Neural progenitor cell (in vitro differentiated cells): ENCODE measurements at regions not wholly inside any gene's neighbourhood (a gene's known extent, or its start where the extent isn't known, plus 50 kb on each side); places are given as distances from the start of the nearest gene placed in this dataset.

ENCODE experiments used
- DNase-seq: peaks from one replicate; pipeline ENCODE4 v3.0.0-alpha.2; 2016; ENCODE audit warnings: low spot score
- H2AFZ ChIP-seq: fragments of 200-600 bp; sonication (generic); replicated peaks from 2 replicates; pipeline ENCODE4 v1.6.1; 2016; ENCODE audit warnings: antibody characterized with exemption
- H3F3A ChIP-seq: fragments of 200-600 bp; sonication (generic); 2 replicates; pipeline ENCODE4 v1.6.1; 2016; ENCODE audit warnings: antibody characterized with exemption, low read depth
- H3K27ac ChIP-seq: fragments of 200-600 bp; sonication (generic); 2 replicates; pipeline ENCODE4 v1.5.1; 2016; ENCODE audit warnings: mild to moderate bottlenecking
- H3K27me3 ChIP-seq: fragments of 200-600 bp; sonication (generic); 2 replicates; pipeline ENCODE4 v1.6.1; 2016; ENCODE audit warnings: mild to moderate bottlenecking, moderate library complexity
- H3K36me3 ChIP-seq: fragments of 200-600 bp; sonication (generic); 2 replicates; pipeline ENCODE4 v1.5.1; 2016
- H3K4me1 ChIP-seq: fragments of 200-600 bp; sonication (generic); 2 replicates; pipeline ENCODE4 v1.6.1; 2016; ENCODE audit warnings: mixed run types
- H3K4me2 ChIP-seq: fragments of 200-600 bp; sonication (generic); 2 replicates; pipeline ENCODE4 v1.6.1; 2016
- H3K4me3 ChIP-seq: fragments of 200-600 bp; sonication (generic); 2 replicates; pipeline ENCODE4 v1.5.1; 2016
- H3K79me2 ChIP-seq: fragments of 200-600 bp; sonication (generic); 2 replicates; pipeline ENCODE4 v1.6.1; 2016; ENCODE audit warnings: low read depth
- H3K9ac ChIP-seq: fragments of 200-600 bp; sonication (generic); 2 replicates; pipeline ENCODE4 v1.6.1; 2016
- H3K9me3 ChIP-seq: fragments of 200-600 bp; sonication (generic); 2 replicates; pipeline ENCODE4 v1.5.1; 2016; ENCODE audit warnings: low read depth
- H4K20me1 ChIP-seq: fragments of 200-600 bp; sonication (generic); 2 replicates; pipeline ENCODE4 v1.6.1; 2016; ENCODE audit warnings: low read depth
- H3K27ac Mint-ChIP-seq: 3 replicates; pipeline ENCODE4 v1.8.0; 2021; ENCODE audit warnings: mixed read lengths
- H3K27me3 Mint-ChIP-seq: 2 replicates; pipeline ENCODE4 v1.8.0; 2022; ENCODE audit warnings: low read depth, mild to moderate bottlenecking, inconsistent platforms, moderate library complexity, mixed read lengths; ENCODE audit not compliant: insufficient read depth
- H3K36me3 Mint-ChIP-seq: 3 replicates; pipeline ENCODE4 v1.8.0; 2021; ENCODE audit warnings: mixed read lengths
- H3K4me1 Mint-ChIP-seq: 3 replicates; pipeline ENCODE4 v1.8.0; 2021; ENCODE audit warnings: mixed read lengths
- H3K4me3 Mint-ChIP-seq: 3 replicates; pipeline ENCODE4 v1.8.0; 2021; ENCODE audit warnings: mild to moderate bottlenecking, moderate library complexity, mixed read lengths
- H3K9me3 Mint-ChIP-seq: 3 replicates; pipeline ENCODE4 v1.8.0; 2020; ENCODE audit warnings: mixed read lengths
- CTCF ChIP-seq: fragments of 200-600 bp; sonication (generic); IDR thresholded peaks from 2 replicates; pipeline ENCODE4 v1.5.1; 2017; ENCODE audit warnings: antibody characterized with exemption, mild to moderate bottlenecking
- EZH2 ChIP-seq: fragments of 200-600 bp; sonication (generic); IDR thresholded peaks from 2 replicates; pipeline ENCODE4 v1.6.1; 2017; ENCODE audit warnings: antibody characterized with exemption, mild to moderate bottlenecking, moderate library complexity
- EZH2phosphoT487 ChIP-seq: fragments of 200-600 bp; sonication (generic); IDR thresholded peaks from 2 replicates; pipeline ENCODE4 v1.6.1; 2017; ENCODE audit warnings: antibody characterized with exemption

GRCh38 chr17:72359811-72360210 lies 239.0 kb downstream of the SOX9 start:
- no peaks in the 10 kb centered on the region for H3K36me3 ChIP-seq
- H3K4me2 ChIP-seq, result no peak overlapping the region
- no peaks in the 10 kb centered on the region for H3K79me2 ChIP-seq
- Mint-ChIP-seq H3K36me3 (no peaks in the 10 kb centered on the region), H3K4me3 (no peak overlapping the region), H3K9me3 (no peaks in the 10 kb centered on the region), H3K4me1 (no peaks in the 10 kb centered on the region), H3K27ac (no peak overlapping the region), H3K27me3 (peaks cover 6% of the 10 kb centered on the region)
- H2AFZ ChIP-seq, result no peak overlapping the region
- H3K4me1 ChIP-seq, result no peaks in the 10 kb centered on the region
- H4K20me1 ChIP-seq, result no peaks in the 10 kb centered on the region
- no peaks in the 10 kb centered on the region for H3F3A ChIP-seq
- no peak overlapping the region for H3K27ac ChIP-seq
- H3K27me3 ChIP-seq, result no peaks in the 10 kb centered on the region
- no peak for DNase-seq
- TF ChIP-seq EZH2phosphoT487 (no peak), EZH2 (no peak), CTCF (no peak)
- H3K9me3 ChIP-seq, result no peaks in the 10 kb centered on the region
- H3K9ac ChIP-seq, result no peak overlapping the region
- H3K4me3 ChIP-seq, result no peak overlapping the region

DNA sequence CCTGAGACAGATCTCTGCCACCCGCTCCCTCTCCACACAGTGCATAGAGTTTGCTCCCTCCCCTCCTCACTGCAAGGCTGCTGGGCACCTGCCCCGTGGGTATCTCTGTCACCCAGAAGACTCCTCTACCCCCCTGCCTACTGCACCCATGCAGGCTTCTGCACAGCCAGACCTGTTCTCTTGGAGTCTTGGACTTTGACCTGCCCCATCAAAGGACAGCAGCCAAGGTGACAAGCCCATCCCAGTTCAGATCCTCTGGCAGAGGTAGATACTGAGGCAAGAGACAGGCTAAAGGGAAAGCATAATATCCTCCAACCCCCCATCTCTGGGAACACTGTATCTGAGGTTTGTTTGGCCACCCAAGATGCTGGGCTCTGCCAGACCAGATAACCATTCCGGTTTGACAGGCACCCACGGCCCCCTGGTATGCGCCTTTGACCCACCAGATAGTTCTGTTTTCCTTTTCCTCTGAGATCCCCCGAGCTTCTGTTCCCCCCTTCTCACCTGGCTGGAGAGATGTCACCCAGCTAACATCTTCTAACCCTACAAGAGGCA lies 239.6 kb downstream of the SOX9 start:
- no peaks in the 10 kb centered on the region for H3K4me1 Mint-ChIP-seq
- H3K36me3 Mint-ChIP-seq, result no peaks in the 10 kb centered on the region
- H3K36me3 ChIP-seq, result no peaks in the 10 kb centered on the region
- H3K9me3 ChIP-seq, result no peaks in the 10 kb centered on the region
- no peak overlapping the region for H3K4me3 ChIP-seq
- no peak overlapping the region for H3K4me2 ChIP-seq
- no peak for TF ChIP-seq EZH2
- TF ChIP-seq EZH2phosphoT487, result no peak
- TF ChIP-seq CTCF, result no peak
- DNase-seq, result no peak
- no peak overlapping the region for H3K27ac Mint-ChIP-seq
- no peak overlapping the region for H3K4me3 Mint-ChIP-seq
- peaks cover 6% of the 10 kb centered on the region for H3K27me3 Mint-ChIP-seq
- no peaks in the 10 kb centered on the region for H3K9me3 Mint-ChIP-seq
- no peak overlapping the region for H2AFZ ChIP-seq
- no peak overlapping the region for H3K27ac ChIP-seq
- H3K79me2 ChIP-seq, result no peaks in the 10 kb centered on the region
- H4K20me1 ChIP-seq, result no peaks in the 10 kb centered on the region
- H3K27me3 ChIP-seq, result no peaks in the 10 kb centered on the region
- no peaks in the 10 kb centered on the region for H3K4me1 ChIP-seq
- H3K9ac ChIP-seq, result no peak overlapping the region
- no peaks in the 10 kb centered on the region for H3F3A ChIP-seq

DNA sequence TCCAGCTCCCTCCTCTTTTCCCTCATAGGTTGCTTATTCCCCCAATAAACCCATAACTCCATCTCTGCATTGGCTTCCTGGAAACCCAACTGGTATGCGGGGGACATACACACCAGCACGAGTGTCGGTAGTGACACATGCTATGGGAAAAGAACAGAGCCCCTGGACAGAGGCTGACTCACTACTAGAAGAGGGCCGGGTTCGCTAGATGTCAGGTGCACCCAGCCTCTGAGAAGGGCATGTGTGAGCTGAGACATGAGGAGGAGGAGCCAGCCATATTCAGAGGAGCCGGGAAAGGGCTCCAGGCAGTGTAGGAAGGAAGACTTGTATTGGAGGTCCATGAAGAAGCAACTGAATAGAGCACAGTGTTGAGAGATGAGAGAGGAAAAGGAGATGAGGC lies 241.1 kb downstream of the SOX9 start:
- H3K27me3 ChIP-seq, result no peaks in the 10 kb centered on the region
- no peaks in the 10 kb centered on the region for H3K79me2 ChIP-seq
- no peaks in the 10 kb centered on the region for H3K36me3 ChIP-seq
- TF ChIP-seq CTCF (no peak), EZH2phosphoT487 (no peak)
- no peak overlapping the region for H3K4me2 ChIP-seq
- H3K36me3 Mint-ChIP-seq, result no peaks in the 10 kb centered on the region
- H3K9me3 ChIP-seq, result no peaks in the 10 kb centered on the region
- no peak overlapping the region for H3K4me3 ChIP-seq
- H3K9ac ChIP-seq, result no peak overlapping the region
- H3K4me3 Mint-ChIP-seq, result no peak overlapping the region
- H2AFZ ChIP-seq, result no peak overlapping the region
- H3F3A ChIP-seq, result no peaks in the 10 kb centered on the region
- no peaks in the 10 kb centered on the region for H3K4me1 ChIP-seq
- H3K4me1 Mint-ChIP-seq, result no peaks in the 10 kb centered on the region
- DNase-seq, result no peak
- H4K20me1 ChIP-seq, result no peaks in the 10 kb centered on the region
- no peaks in the 10 kb centered on the region for H3K9me3 Mint-ChIP-seq
- no peak overlapping the region for H3K27ac Mint-ChIP-seq
- no peak overlapping the region for H3K27ac ChIP-seq
- H3K27me3 Mint-ChIP-seq, result peaks cover 6% of the 10 kb centered on the region
